GM12878 (cell line): ENCODE measurements at regions not wholly inside any gene's neighbourhood (a gene's known extent, or its start where the extent isn't known, plus 50 kb on each side); places are given as distances from the start of the nearest gene placed in this dataset.

ENCODE experiments used
- CBFB ChIP-seq: IDR thresholded peaks from 2 replicates; pipeline ENCODE4 v1.6.1; 2016; ENCODE audit warnings: antibody characterized with exemption, low read depth
- EP300 ChIP-seq, 2 experiments: fragments of 150-350 bp in 1 of 2; IDR thresholded peaks; 2 replicates each; pipeline ENCODE4 v1.6.1; 2011 to 2012; ENCODE audit warnings: low read depth in 2 of 2, low read length in 2 of 2, borderline replicate concordance in 1 of 2, improper control_type of control experiment in 1 of 2, inconsistent platforms in 1 of 2; ENCODE audit not compliant: control insufficient read depth in 1 of 2
- GABPA ChIP-seq: IDR thresholded peaks from 2 replicates; pipeline ENCODE4 v1.6.1; 2014; ENCODE audit warnings: antibody characterized with exemption, low read depth, mild to moderate bottlenecking, inconsistent platforms
- JUND ChIP-seq: IDR thresholded peaks from 2 replicates; pipeline ENCODE4 v1.6.1; 2012; ENCODE audit warnings: low read depth, mild to moderate bottlenecking, low read length, improper control_type of control experiment, moderate library complexity
- NBN ChIP-seq: fragments of 450-650 bp; IDR thresholded peaks from 2 replicates; pipeline ENCODE4 v1.6.1; 2016
- POLR2A ChIP-seq: IDR thresholded peaks from 2 replicates; pipeline ENCODE4 v1.6.1; 2011; ENCODE audit warnings: low read depth, mild to moderate bottlenecking, low read length
- POLR2AphosphoS5 ChIP-seq: IDR thresholded peaks from 2 replicates; pipeline ENCODE4 v1.6.1; 2011; ENCODE audit warnings: mild to moderate bottlenecking, low read length, inconsistent platforms
- RAD21 ChIP-seq: IDR thresholded peaks from 2 replicates; pipeline ENCODE4 v1.6.1; 2011; ENCODE audit warnings: mild to moderate bottlenecking, low read depth, low read length, moderate library complexity; ENCODE audit not compliant: insufficient read depth
- TBL1XR1 ChIP-seq: IDR thresholded peaks from 2 replicates; pipeline ENCODE4 v1.6.1; 2012; ENCODE audit warnings: low read depth, low read length, improper control_type of control experiment
- TF ChIP-seq, protein P1 (sequence below), 3 experiments: IDR thresholded peaks in 2 of 3; conservative IDR thresholded peaks in 1 of 3; 2 replicates each; pipeline ENCODE4 v1.5.1; 2011; ENCODE audit warnings: low read depth in 3 of 3, low read length in 3 of 3, mild to moderate bottlenecking in 3 of 3, control low read depth in 2 of 3, moderate library complexity in 2 of 3, inconsistent platforms in 1 of 3, mixed read lengths in 1 of 3; ENCODE audit not compliant: control insufficient read depth in 2 of 3, insufficient read depth in 1 of 3; ENCODE audit errors: extremely low read depth in 1 of 3
- TF ChIP-seq, protein P2 (sequence below): fragments of 450-650 bp; IDR thresholded peaks from 2 replicates; pipeline ENCODE4 v1.6.1; 2017; ENCODE audit warnings: antibody characterized with exemption, mild to moderate bottlenecking, moderate library complexity
- TF ChIP-seq, protein P3 (sequence below): IDR thresholded peaks from 2 replicates; pipeline ENCODE4 v1.6.1; 2012; ENCODE audit warnings: low read depth, low read length, improper control_type of control experiment
- TF ChIP-seq, protein P4 (sequence below): IDR thresholded peaks from 2 replicates; pipeline ENCODE4 v1.6.1; 2012; ENCODE audit warnings: low read length, inconsistent platforms

DNA sequence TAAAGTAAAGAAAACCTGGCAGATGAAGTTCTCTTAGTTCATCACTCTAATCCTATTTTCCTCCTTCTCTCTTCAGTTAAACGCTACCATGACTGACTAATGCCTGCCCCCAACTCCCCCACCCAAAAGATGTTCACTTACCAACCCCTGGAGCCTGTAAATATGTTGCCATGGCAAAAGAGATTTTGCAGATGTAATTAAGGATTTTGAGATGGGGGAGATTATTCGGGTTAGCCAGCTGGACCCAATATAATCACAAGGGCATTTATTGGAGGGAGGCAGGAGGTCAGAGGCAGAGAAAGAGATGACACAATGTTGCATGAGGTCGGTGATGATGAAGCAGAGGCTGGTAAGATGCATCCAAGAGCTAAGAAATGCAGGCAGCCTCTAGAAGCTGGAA, 69.3 kb upstream of the PPP2R5A start:
- TF ChIP-seq, protein P1, sequence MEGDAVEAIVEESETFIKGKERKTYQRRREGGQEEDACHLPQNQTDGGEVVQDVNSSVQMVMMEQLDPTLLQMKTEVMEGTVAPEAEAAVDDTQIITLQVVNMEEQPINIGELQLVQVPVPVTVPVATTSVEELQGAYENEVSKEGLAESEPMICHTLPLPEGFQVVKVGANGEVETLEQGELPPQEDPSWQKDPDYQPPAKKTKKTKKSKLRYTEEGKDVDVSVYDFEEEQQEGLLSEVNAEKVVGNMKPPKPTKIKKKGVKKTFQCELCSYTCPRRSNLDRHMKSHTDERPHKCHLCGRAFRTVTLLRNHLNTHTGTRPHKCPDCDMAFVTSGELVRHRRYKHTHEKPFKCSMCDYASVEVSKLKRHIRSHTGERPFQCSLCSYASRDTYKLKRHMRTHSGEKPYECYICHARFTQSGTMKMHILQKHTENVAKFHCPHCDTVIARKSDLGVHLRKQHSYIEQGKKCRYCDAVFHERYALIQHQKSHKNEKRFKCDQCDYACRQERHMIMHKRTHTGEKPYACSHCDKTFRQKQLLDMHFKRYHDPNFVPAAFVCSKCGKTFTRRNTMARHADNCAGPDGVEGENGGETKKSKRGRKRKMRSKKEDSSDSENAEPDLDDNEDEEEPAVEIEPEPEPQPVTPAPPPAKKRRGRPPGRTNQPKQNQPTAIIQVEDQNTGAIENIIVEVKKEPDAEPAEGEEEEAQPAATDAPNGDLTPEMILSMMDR (IDR thresholded peaks at IDR 0.05 in 2 of 3, conservative IDR thresholded peaks at IDR 0.05 in 1 of 3; ENCODE audit: control insufficient read depth in 2 of 3, extremely low read depth in 1 of 3, insufficient read depth in 1 of 3, low read depth in 3 of 3, low read length in 3 of 3), result no peak
- TF ChIP-seq, protein P2, sequence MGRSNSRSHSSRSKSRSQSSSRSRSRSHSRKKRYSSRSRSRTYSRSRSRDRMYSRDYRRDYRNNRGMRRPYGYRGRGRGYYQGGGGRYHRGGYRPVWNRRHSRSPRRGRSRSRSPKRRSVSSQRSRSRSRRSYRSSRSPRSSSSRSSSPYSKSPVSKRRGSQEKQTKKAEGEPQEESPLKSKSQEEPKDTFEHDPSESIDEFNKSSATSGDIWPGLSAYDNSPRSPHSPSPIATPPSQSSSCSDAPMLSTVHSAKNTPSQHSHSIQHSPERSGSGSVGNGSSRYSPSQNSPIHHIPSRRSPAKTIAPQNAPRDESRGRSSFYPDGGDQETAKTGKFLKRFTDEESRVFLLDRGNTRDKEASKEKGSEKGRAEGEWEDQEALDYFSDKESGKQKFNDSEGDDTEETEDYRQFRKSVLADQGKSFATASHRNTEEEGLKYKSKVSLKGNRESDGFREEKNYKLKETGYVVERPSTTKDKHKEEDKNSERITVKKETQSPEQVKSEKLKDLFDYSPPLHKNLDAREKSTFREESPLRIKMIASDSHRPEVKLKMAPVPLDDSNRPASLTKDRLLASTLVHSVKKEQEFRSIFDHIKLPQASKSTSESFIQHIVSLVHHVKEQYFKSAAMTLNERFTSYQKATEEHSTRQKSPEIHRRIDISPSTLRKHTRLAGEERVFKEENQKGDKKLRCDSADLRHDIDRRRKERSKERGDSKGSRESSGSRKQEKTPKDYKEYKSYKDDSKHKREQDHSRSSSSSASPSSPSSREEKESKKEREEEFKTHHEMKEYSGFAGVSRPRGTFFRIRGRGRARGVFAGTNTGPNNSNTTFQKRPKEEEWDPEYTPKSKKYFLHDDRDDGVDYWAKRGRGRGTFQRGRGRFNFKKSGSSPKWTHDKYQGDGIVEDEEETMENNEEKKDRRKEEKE, result no peak
- TF ChIP-seq TBL1XR1 (no peak), POLR2A (no peak), RAD21 (no peak), POLR2AphosphoS5 (no peak), EP300 (IDR thresholded peaks at IDR 0.05; ENCODE audit: borderline replicate concordance in 1 of 2, control insufficient read depth in 1 of 2, low read depth in 2 of 2, low read length in 2 of 2) (no peak), GABPA (no peak), CBFB (no peak), JUND (no peak), NBN (no peak)
- TF ChIP-seq, protein P3, sequence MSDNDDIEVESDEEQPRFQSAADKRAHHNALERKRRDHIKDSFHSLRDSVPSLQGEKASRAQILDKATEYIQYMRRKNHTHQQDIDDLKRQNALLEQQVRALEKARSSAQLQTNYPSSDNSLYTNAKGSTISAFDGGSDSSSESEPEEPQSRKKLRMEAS, result no peak
- TF ChIP-seq, protein P4, sequence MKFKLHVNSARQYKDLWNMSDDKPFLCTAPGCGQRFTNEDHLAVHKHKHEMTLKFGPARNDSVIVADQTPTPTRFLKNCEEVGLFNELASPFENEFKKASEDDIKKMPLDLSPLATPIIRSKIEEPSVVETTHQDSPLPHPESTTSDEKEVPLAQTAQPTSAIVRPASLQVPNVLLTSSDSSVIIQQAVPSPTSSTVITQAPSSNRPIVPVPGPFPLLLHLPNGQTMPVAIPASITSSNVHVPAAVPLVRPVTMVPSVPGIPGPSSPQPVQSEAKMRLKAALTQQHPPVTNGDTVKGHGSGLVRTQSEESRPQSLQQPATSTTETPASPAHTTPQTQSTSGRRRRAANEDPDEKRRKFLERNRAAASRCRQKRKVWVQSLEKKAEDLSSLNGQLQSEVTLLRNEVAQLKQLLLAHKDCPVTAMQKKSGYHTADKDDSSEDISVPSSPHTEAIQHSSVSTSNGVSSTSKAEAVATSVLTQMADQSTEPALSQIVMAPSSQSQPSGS, result no peak
